HG03066 (cell line): ENCODE measurements at regions not wholly inside any gene's neighbourhood (a gene's known extent, or its start where the extent isn't known, plus 50 kb on each side); places are given as distances from the start of the nearest gene placed in this dataset.

Source experiments
- ATAC-seq: cut with Tn5 transposase; IDR thresholded peaks from one replicate; pipeline ENCODE4 v1.9.1; 2021; ENCODE audit warnings: low read depth; ENCODE audit not compliant: unreplicated experiment

DNA sequence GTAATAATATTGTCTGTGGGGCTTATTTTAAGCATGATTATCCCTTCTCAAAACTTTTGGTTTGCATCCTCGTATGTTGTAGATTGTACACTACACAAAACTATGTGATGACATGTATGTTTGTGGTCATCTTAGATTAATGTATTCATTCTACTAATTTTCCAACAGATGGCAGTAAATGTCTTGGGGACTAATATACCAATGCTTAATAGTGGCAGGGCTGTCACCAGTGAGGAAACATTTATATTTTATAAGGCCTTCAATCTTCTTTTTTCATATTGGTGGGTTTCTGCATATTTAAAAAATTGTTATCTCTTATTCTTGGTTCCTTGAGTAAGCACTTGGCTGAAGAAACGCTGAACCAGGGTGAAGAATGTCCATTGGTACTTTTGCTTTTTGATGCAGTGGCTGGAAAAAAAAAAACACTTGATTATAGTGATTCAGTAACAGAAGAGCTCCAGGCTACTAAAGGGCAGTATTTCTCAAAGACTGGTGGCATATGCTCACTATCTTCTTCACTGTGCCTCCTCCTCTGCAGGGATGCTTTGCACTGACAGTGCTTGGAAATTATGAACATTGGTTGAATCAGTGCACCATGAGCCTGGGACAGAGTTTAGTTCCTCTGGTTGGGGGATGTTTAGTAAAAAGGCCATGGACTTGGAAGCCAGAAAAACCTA, 530.3 kb downstream of the RASEF start:
- ATAC-seq = no peak

DNA sequence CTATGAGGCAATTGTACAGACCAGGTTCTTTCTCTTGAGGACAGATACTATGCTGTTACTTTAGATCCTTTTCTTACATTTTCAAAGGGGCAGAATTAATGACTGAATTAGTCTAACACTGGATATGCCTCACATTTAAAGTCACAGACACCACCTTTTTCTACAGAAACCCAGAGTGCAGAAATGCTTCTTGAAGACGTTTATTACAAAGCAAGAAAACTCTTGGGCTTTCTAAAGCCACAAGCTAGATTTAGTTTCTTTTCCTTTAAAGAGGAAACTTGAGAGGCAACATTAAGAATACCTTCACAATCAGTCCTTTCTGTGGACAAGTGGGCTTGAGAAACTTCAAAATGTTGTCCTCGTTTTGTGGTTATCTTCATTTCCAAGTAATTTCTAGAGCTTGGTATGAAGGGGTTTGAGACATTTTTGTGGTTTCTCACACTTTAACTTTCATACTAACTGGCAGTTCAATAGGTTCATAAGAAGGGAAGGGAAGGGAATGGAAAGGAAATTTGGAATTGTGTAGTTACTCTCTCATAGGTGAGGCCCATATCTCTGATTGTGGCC, 527.4 kb downstream of the RASEF start:
- no peak for ATAC-seq

DNA sequence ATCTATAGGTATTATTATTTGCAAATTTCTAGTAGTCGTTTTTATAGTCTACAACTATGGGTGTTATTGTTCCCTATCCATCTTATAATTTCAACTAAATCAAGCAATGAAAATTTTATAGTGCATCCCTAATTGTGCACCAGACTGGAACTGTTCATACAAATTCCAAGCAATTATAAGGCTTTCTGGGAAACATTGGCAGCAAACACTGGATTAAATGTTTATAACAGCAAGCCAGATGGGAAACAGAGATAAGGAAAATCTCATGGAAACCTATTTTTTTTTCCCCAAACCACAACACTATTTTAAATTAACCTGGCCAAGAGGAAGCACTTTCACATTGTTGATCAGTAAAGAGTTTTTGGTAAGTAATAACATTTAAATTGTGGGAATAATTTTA, 524.3 kb downstream of the RASEF start:
- ATAC-seq = no peak

DNA sequence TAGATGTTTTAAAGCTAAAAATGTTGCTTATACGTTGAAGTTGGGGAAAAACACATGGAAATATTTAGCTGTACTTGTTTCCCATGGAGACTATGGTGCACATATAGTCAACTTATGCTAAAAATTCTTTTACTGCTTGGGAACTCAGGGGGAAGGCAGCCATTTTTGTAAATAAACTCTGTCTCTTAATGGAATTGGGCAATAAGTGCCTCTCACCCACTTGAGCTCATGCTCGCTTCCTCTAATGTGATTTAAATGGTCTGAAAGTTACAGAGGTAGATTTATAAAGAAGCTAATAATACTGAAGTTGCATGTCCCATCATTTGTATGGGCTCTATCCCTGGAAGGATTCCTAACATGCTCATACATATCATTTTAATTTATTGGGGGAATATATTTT, 523.8 kb downstream of the RASEF start:
- ATAC-seq = no peak

DNA sequence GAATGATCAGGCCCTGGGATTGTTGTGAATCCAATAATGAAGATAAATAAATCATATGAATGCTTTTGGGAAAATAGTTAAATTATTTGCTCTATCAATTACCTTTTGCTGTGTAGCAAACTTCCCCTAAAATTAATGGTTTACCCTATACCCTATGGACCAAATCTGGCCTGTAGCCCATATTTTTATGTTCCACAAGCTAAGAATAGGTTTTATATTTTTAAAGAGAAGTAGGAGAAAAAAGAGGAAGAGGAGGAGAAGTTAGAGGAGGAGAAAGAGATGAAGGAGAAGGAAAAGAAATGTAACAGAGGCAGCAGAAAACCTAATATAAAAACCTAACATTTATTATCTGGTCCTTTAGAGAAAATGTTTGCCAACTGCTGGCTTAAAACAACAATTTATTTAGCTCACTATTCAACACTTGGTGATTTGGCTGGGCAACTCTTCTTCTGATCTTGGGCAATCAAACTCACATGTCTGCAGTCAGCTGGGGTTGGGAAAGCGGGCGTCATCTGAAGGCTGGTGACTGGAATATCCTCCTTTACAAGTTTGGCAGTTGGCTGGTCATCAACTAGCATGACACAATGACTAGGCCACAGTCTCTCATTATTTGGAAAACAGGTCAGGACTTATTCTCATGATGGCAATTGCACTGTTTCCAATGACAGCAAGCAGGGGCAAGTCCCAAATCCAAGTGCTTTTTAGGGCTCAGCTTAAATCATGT, 522.9 kb downstream of the RASEF start:
- ATAC-seq = no peak

DNA sequence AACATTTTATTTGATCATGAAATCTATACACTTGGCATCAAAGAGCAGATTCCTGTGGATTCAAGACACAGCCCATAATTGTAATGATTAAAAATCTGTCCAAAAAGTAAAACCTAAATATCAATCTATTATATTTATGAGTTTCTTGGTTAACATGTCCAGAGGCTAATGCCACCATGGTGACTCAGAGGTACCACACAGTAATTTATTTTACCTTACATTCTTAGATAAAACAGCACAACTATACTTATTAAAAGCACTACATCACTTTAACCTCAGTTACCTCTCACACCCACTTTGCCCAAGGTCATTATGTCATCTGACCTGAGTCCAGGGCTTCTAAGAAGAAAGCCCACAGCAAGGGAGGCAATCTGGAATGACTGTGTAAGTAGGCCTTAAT, 519.2 kb downstream of the RASEF start:
- no peak for ATAC-seq

DNA sequence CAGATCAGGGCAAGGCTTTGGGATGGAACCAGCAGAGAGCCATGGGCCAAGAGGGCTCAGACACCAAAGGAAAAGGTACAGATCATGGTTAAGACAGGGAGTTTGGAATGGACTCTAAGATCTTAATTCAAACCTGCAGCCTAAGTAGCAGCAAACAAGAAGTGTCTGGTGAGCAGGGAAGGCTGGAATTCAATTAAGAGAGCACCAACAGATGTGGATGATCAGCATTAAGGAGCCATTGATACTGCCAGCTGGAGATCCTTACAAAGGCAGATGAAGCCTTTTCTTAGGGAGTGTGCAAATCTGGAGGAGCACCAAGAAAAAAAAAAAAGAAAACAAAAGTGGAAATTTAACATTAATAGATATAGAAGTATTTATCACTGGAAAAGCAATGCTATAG, 516.8 kb downstream of the RASEF start:
- ATAC-seq = no peak

DNA sequence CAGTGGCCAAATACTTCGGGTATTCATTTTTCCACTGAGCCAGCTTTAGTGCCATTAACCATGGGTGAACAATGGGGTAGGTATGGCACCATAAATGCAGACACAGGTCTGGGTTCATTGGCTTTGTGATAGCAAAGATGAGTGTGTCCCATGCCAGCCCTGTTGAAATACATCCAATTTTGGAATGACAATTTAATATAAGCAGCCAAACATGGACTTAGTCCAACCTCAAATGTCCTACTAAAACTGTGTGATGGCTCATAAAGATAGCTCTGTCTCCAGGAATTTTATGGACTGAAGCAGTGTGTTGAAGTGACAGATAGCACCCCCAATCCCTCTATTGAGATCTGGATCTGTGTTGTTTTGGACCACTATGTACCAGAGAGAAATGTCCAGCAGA, 514.9 kb downstream of the RASEF start:
- no peak for ATAC-seq

DNA sequence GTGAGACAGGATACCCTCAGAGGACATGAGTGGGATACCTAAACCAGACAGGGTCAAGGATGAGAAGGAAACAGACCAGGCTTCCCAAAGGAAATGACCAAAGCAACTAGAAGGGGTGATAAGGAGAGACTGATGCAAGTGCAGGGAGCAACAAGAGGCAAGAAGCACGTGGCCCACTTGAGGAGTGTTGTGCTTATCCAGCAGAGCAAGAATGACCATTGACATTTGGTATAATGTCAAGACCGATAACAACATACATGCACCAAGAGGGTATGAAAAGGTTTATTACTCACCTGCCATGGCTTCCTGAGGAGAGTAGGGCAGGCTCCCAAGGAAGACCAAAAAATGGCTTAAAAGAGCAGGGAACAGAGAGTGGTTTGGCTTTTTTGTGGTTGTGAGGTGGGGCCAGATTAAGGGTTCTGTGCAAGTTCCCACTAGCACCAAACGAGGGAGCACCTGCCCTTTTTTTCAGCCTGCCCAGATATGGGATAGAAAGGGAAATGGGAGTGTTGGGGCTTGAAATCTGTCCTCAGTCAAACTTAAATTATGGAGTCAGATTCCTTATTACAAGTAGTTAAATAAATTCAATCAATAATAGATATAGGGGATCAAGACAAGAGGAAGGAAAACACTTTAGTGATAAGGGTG, 513.6 kb downstream of the RASEF start:
- ATAC-seq = no peak

DNA sequence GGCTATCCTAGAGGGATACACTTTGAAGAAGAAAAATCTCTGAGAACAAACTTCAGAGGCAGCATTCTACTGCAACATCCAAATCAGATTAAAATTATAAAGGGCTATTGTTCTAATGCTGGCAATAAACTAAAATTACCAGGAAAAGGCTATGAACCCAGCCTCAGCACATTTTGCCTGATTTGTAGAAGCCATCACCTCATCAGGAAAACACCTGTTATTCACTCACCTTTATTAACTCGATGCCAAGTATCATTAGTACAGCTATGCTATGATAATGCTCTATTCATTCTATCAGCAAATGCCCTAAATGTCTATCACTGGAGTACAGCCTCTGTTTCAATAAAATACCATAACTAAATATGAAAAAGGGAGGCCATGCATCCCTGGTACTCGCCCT, 510.2 kb downstream of the RASEF start:
- no peak for ATAC-seq

DNA sequence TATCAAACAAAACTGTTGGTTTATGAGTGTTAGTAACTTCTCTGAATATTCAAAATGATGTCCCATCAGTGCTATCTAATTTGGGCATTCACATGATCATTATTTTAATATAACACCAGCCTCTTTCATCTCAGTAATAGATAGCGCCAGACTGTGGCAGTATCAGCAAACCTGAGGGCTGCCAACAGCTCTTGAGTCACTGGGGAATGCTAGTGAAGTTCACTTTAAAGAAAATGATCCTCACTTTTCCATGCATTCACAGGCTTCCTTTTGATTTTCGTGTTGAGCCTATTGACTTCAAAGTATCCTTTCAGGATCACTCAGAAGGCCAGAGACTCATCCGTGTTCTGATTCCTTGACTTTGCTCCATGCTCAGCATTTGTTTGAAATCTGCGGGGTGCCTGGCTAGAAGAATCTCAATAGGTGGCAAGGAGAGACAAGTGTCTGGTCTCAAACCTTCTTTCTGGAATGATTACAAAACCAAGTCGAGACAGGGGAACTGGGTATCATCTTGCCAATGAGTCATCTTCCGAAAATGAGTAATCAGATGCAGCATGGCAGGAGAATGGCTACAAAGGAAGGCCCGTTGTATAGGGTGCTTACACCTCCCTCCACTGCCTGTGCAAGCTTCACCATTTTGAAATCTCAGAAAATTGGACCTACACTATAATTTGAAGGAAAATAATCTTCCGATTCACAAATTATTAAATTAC, 509.1 kb downstream of the RASEF start:
- ATAC-seq = no peak

DNA sequence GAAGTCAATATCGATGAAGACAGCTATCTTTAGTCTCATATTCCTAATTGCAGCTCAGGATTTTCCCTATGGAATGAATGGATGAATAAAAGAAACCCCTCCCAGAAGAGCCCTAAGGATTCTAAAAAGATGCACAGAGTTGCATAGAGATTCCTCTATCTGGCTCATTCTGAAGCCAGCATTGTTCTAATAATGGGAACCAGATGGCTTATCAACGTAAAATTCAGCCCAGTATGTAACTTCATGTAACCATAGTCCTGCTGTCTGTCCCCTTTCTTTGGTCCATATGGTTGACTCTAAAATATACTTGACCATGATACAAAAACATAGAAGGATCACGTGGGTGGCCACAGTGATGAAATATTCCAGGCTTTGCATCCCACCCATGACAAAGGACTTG, 508.6 kb downstream of the RASEF start:
- no peak for ATAC-seq

DNA sequence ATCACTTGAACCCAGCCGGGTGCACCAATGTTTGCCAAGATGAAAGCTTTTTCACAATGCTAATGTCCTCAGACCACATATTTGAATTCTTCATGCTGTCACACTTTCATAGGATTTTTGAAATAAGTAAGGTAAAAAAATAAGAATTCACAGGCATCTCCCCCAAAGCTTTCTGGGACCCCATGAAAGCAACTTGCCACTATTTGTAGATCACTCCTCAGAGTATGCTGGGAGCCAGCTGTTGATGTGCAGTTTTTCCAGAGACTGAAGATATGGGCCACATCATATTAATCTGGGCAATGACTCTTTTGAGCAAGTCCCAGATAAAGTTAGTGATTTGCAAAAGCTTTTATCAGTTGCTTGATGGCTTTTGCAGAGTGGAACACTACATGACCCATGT, 507.9 kb downstream of the RASEF start:
- ATAC-seq = no peak

DNA sequence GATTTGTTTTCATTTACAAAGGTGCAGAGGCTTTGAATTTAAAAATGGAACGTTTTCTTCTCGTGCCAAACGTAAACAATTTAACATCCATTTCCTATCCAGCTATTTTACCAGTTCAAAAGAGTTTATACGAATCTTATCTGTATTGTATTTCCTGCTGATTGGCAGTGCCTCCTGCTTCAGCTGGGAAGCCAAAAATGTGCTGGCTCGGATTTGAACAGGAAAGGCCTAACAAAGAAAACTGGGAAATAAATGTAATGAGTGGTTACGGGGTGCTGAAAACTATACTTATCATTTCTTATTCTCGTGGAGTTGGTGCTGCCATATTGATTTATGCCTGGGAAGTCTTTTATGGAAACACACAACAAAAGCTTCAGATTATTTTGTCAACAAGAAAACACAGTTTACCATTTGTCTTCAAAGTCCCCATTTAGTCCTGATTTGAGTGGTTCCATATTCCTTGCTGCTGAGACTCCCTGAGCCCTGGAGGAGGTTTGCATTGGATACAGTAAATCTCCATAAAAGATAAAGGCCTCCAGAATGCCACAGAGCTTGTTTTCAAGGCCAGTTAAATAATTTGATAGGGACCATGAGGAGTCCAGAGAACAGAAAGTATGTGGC, 507.4 kb downstream of the RASEF start:
- no peak for ATAC-seq

DNA sequence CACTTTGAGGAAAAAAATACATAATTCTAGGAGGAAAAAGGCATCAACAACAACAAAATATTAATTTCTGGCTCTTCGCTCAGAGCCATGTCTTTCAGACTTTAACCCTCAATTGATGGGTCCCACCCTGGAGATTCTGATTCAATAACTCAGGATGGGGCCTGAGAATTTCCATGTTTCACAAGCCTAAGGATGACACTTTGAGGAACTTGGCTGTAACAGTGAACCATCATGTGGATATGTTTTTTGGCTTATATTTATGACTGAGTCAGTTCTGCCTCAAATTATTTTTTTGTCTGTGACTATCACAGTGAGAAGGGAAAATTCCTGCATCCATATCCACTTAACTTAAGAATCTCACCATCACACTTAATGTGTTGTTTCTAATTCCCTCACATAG, 504.6 kb downstream of the RASEF start:
- ATAC-seq = no peak

DNA sequence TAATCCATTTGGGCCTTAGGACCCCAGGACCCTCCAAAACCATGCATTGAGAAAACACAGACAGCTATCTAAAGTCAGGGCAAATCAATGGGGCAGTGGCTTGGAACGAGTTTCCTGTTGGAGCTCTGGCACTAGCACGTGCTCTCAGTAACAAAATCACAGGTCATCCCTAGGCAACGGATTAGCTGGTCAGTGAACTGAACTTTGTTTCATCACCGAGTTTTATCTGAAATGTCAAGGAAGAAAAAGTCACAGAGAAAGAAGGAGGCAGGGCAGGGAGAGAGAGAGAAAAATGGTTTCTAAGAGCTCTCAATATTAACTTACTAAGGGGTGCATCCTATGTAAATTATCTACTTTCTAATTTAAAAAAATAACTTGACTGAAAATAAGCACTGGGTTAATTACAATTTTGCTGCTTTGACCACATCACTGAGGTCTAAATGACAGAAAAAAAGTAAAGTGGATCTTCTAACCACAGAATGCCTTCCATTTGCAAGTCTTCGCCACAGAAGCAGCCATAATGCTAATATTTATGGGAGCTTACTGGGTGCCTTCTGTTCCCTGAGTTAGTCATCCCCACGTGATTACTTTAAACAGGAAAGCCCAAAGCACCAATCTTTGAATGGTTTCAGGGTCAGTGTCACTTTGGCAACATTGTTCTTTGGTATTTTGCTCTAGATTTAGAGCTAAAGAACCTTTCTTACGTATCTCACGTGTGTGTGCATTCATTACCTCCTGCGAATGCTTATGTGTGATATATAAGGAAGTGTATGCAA, 503.9 kb downstream of the RASEF start:
- no peak for ATAC-seq

DNA sequence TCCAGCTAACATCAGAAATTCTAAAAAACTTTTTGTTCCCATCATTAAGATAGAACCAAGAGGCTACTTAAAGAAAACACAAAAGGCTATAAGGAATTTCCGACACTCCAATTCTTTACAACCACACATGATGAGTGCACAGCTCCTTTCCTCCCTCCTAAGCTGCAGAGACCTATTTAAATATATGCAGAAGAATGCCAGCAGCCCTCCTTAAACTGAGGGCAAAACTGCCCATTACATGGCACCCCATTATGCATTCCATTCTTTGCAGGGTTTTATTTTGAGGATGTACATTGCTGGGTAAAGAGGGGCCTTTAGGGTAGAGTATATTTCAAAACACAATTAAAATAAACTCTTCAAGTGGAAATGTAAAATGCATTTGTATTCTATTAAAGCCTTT, 502.9 kb downstream of the RASEF start:
- no peak for ATAC-seq

DNA sequence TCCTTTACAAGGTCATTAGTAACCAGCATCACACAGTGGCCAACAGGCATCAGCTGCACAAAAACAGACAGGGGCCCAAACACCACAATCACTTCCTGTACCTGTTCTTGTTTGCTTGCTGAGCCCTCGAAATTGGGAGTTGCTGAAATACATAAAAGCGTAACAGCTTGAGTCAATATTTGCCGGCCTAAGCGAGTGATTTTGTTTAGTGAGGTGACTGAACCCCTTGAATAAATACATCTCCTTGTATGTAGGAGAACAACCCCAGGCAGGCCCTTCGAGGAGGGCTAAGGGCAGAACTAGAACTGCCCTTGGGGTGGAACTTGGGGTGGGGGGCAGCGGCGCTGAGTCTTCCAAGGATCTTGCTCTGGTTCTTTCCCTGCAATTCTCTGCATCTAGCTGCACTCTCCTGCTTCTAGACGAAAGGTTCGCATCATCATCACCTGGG, 502.5 kb downstream of the RASEF start:
- no peak for ATAC-seq

DNA sequence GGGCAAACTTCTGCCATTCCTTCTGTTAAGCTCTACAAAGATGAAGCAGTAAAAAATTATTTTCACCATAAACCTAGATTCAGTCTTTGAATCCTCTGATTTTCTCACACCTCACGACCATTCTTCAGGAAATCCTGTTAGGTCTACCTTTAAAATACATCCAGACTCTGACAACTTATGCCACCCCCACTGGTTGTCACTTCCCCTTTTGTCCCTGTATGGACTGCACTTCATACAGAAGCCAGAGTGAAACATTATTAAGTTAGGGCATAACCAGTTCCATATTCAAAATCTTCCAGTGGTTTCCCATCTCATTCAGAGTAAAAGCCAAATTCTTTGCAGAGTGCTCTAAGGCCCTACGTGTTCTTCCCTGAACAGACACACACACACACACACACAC, 499.8 kb downstream of the RASEF start:
- no peak for ATAC-seq

DNA sequence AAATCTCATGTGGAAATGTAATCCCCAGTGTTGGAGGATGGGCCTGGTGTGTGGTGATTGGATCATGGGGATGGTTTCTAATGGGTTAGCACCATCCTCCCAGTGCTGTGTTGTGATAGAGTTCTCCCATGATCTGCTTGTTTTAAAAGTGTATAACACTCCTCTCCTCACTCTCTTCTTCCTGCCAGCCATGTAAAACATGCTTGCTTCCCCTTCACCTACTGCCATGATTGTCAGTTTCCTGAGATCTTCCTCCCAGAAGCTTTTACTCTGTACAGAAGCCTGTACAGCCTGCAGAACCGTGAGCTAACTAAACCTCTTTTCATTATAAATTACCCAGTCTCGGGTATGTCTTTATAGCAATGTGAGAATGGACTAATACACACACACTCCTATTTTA, 499.1 kb downstream of the RASEF start:
- no peak for ATAC-seq
